Head of caudate nucleus (tissue), 42 donors: ENCODE measurements at regions not wholly inside any gene's neighbourhood (a gene's known extent, or its start where the extent isn't known, plus 50 kb on each side); places are given as distances from the start of the nearest gene placed in this dataset.
A peak's percentile ranks its signal among the peaks of the same experiment; 100 is the strongest.

Experiments used
- DNase-seq, 42 donors: peaks; one replicate each; pipeline versions ENCODE4 v3.0.0 to v3.0.0-alpha.2; 2020 to 2021; ENCODE audit warnings: mixed read lengths in 7 of 42
- intact Hi-C: fragments of 100-400 bp; cut with DNase I; formaldehyde crosslinking; loops from one replicate; pipeline ENCODE4 v1.15.0; 2022

DNA sequence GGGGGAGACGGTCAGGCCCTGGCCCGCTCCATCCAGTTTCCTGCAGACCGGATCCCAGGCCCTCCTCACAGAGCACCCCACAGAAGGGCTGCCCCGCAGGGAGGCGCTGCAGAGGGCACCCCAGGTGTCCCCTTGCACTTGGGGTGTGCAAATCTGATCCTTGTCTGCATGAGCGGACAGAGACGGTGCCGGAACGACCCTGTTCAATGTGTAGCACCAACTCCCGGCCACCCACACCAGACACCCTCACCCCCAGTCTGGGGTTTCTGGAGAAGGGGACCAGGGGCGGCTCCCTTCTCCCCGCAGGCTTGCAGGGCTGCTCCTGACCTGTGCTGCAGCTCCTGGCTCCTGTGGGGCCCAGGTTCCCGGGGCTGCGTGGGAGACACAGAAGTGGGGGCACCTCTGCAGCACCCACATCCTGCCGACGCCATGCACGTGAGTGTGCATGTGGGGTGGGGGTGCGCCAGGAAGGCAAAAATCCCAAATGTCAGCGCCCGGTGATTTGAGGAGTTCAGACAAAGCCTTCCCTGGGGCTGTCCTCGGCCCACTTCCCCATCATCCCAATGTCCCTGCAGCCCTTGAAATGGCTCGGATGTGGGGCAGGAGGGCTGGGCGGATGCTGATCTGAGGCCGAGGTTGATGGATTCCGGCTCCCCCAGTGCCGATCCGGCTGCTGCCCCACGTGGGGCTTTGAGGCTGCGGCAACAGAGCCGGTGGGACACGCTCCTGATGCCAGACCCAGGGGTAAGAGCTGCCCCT lies 85.3 kb upstream of the BHLHE23 start:
- DNase-seq, result peak in 16 of 42 donors; percentile 1 to 42 (median 16)
- intact Hi-C loops, result no loop called here

DNA sequence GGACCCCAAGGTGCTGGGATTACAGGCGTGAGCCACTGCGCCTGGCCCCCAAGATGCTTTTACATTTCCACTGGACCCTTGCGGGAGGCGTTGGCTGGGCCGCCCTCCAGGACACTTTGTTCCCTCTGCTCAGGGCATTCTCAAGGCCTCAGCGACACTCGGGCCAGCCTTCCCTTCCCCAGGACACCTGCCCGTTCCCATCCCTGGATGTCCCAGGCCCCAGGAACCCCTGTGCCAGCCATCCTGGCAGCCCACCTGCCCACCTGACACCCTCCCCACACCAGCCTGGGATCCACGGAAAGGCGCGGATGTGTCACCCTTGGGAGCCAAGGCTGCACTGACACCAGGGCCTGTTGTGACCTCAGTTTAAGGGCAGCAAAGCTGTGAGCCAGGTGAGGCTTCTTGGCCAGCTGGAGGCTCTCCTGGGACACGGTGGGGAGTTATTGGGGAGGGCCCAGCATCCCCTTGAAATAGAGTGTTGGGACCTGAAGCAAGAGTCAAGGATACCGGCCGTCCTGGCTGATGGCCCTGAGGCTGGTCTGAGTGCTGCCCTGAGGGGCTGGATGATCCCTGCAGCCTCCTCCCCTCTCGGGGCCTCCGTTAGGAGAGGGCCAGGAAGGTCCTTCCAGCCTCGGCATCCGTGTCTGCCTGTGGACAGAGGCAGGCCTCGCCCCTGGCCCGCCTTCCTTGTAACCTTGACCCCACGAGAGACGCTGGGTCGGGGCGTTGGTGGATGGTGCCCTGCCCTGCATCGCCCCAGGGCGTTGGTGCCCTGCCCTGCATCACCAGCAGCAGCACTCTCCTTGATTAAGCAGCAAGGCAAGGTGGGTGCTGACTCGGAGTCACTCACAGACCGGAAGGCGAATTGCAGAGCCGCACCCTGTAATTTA lies 84.2 kb upstream of the BHLHE23 start:
- intact Hi-C loops, result no loop called here
- peak in 13 of 42 donors; percentile 1 to 38 (median 11) for DNase-seq

DNA sequence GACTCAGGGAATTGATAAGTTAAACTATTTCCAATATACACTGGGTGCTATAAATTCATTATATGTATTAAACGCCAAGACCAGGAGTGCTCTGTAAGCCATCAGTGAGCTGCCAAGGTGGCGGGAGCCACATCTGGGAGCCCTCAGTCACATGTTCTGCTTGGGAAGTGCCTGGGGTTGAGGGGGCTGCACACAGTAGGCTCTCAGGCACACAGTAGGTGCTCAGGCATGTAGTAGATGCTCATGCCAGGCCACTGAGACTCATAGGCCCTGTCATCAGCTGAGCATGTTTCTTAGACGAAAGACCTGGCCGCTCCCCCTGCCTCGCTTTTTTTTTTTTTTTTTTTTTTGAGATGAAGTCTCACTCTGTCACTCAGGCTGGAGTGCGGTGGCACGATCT lies 83.3 kb upstream of the BHLHE23 start:
- DNase-seq, result peak in 3 of 42 donors; percentile 1 to 3 (median 2)
- intact Hi-C loops, result no loop called here

DNA sequence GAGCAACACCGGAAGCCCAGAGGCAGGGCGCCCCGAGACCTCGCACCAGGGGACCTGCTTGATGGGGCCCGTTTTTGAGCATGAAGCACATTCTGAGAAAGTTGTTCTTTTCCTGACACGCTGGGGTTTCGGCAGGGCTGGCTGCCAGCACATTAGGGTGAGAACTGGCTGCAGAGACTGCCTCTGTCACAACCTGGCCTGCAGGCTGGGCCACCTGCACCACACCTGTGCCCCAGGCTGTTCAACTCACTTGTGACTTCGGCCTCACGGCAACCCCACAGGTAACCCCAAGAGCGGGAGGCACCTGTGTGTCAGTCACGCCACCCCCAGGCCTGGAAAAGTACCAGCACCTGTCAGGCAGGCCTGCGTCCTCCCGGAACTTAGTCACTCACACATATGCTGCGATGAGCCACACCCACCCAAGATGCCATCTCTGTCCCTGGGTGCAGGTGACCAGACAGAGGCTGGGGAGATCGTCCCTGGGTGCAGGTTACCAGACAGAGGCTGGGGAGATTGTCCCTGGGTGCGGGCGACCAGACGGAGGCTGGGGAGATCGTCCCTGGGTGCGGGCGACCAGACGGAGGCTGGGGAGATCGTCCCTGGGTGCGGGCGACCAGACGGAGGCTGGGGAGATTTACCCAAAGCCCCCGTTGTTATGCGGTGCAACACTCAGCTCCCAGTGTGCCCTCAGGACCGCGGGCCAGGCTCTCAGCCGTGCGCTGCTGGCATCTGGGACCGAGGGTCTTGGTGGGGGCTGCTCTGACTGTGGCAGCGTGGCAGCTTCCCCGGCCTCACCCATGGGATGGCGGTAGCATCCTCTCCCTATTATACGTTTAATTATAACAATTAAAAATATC lies 82.5 kb upstream of the BHLHE23 start:
- DNase-seq, result peak in 20 of 42 donors; percentile 7 to 58 (median 28)
- intact Hi-C loops, result no loop called here

DNA sequence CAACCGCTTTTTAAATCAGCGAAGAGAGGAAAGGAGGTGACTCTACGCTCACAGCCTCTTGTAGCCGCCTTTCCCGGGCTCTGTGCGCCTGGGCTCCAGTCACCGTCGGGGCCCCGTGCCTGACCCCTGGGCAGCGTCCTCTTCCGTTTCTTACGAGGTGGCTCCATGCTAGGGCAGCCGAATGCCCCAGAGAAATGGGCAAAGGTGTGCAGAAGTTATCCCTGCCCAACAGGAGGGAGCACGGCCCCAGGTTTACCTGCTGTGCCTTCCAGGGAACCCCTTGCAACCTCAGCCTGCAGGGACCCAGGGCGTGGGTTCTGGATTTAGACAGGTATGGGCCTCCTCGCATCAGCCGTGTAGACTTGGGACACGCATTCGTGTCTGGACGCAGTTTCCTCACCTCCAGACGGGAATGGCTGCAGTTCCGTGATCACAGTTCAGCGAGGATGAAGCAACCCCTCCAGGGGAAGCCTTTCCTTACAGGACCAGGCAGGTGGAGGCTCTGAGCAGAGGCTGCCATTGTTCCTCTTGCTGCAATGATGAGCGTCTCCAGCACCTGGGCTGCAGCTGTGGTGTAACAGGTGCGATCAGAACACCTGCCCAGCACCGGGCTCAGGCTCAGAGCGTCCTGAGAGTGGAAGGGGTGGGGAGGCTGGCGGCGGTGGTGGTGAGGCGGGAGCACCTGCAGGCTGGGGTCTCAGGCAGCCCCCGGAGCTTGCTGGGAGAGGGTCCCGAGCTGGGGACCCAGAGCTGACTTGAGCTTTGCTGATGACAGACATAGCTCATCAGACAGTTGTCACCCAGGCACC lies 81.3 kb upstream of the BHLHE23 start:
- intact Hi-C loops, result no loop called here
- peak in 11 of 42 donors; percentile 1 to 29 (median 10) for DNase-seq

DNA sequence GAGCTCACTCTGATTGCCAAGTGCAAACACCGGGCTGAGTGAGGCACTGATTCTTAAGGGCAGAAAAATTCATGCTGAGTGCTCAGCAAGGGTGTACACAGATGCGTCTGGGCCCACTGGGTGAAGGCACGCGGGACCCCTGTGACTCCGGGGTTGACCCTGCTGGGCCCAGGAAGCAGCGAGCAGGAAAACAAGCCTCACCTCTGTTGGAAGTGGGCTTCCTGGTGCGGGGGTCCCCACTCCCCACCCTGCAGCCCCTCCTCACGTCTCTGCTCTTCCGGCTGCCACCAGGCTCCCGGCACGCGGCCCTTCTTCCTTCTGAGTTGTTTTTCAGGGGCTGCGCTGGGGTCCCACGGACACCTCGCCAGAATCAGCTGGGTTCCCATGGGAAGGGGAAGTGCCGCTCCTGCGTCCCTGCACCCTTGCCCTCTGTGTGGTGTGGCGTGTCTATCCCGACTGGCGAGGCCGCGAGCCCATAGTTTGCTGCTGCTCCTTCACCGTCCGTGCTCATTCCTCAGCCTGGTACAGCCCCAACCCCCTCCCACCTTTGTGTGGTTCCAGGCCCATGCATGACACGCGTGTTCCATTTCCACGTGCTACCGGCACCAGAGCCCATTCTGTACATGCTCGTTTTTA lies 80.6 kb upstream of the BHLHE23 start:
- intact Hi-C loops, result no loop called here
- peak in 13 of 42 donors; percentile 1 to 28 (median 9) for DNase-seq

DNA sequence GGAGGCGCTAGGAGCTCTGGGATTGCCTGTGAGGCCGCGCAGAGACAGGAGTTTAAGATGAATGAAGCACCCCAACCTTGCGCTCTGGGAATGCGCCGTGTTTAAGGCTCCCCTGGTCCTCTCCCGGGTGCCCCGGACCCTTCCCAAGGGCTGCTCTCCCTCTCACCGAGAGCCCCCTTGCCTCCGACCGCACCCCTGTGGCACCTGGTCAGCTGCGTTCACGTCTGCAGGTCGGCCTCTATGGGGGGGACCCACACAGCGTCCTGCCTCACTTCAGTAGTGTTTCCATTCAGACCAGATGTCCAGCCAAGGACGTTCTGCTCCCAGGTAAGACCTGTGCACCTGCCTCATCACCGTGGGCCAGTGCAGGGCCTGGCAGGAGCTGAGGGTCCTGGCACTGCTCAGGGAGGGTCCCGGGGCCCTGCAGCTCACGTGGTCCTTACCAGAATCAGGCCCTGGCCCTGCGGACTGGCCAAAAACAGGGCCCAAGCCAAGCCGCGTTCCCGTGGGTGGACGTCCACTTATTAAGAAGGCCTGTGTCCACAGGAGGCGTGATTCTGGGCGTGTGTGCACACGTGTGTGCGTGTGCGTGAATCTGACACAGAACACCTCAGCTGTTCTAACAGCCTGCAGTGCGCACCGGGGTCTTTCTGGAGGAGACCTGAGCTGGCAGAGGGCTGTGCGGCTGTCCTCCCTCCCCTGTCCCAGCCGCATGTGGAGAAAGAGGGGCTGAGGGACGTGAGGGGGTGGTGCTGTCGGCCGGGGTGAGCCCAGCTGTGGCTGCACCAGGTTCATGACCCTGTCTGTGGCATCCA lies 79.9 kb upstream of the BHLHE23 start:
- intact Hi-C loops, result no loop called here

GRCh38 chr20:63085151-63085861 lies 78.5 kb upstream of the BHLHE23 start:
- intact Hi-C loops, result no loop called here
- peak in 7 of 42 donors; percentile 5 to 39 (median 9) for DNase-seq

More for the DNA sequence above, 79.9 kb upstream of the BHLHE23 start:
- DNase-seq, result peak in 10 of 42 donors; percentile 2 to 36 (median 10)

DNA sequence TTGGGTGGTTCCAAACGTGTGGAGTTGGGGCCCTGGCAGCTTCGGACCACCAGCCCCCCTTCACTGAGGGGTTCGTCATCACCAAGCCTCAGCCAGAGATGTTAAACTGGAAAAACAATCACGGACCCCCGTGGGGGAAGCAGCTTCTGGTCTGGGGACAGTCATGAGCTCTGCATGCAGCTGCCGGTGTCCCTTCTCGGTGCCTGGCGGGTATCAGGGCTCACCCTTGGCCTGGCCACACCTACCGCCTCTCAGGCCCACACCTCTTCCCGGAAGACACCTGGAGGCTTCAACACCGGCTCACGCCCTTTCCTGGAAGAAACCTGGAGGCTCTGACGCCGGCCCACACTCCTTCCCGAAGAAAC lies 77.8 kb upstream of the BHLHE23 start:
- intact Hi-C loops, result no loop called here

DNA sequence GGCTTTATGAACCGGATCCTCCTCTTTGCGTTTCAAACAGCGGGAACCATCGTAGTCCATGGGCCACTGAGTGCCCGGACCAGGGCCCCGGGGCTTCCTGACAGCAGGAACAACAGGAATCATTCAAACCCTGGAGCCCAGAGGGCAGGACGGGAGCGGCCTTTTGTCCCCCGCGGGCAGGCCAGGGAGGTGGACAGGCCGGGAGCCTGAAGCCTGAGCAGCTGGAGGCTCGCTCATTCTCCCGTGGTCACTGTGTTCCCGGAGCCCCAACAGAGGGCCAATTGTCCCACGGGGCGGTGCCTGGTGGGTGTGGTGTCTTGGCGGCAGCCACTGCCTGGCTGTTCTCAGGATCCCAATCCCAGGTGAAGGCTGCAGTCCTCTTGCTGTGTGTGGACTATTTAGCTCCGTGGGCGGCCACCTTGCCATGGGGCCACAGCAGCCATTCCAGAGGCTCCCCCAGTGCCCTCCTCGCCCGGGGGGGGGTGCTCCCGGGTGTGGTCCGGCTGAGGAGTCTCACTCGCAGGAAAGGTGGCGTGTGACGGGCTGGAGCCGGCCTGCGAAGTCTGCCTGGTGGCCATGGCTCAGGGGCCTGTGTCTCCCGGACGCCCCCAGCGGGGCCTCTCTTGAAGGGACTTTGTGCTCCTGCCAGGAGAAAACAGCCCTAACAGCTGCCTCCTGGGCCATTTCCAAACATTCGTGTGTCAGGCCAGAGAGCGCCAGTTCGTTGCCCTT lies 77.2 kb upstream of the BHLHE23 start:
- intact Hi-C loops, result no loop called here
- DNase-seq, result peak in 10 of 42 donors; percentile 17 to 59 (median 35)

More for the DNA sequence above, 77.8 kb upstream of the BHLHE23 start:
- DNase-seq, result peak in 4 of 42 donors; percentile 4 to 39 (median 9)

DNA sequence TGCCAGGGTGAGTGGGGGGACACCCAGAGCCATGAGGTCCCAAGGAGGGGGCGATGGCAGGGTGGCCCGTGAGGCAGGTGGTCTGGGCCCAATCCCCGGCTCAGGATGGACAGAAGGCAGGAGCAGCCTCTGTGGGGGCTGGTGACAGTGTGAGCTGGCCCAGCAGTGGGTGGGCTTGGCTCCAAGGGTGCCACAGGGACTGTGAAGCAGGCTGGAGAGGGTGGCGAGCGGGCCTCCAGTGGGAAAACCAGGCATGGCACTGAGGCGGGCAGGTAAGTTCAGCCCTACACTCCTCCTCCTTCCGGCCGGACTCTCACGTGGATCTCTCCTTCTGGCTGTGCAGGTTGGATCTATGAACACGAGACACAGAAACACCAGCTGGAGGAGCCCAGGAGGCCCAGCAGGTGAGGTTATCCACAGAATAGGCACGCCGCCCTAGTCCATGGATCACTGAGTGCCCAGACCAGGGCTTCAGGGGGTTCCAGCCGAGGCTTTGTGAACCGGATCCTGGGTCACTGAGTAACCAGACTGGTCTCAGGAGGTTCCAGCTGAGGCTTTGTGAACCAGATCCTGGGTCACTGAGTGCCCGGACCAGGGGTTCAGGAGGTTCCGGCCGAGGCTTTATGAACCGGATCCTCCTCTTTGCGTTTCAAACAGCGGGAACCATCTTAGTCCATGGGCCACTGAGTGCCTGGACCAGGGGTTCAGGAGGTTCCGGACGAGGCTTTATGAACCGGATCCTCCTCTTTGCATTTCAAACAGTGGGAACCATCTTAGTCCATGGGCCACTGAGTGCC lies 76.4 kb upstream of the BHLHE23 start:
- intact Hi-C loops, result no loop called here
- no peak for DNase-seq

GRCh38 chr20:63082308-63082938 lies 75.7 kb upstream of the BHLHE23 start:
- peak in 10 of 42 donors; percentile 24 to 60 (median 46) for DNase-seq
- intact Hi-C loops, result no loop called here

DNA sequence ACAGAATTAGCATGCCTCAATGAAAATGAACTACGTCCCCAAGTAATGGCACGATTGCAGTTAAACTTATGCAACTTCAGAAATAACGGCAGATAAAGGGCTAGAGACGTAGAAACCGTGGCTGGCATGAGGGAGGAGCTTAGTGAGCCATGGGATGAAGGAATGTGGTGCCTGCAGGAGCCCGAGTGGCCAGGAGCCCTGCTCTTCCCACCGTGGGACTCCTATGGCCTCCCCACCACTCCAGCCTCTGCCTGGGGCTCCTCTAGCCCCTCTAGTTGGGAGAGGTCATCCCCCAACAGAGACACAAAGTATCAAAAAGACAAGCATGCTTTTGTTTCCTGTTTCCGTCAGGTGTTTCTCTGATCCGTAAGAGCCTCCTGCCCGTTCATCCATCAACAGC lies 75.1 kb upstream of the BHLHE23 start:
- no peak for DNase-seq

GRCh38 chr20:63081351-63081750 lies 74.6 kb upstream of the BHLHE23 start:
- peak in 1 of 42 donors; percentile 1 for DNase-seq
- intact Hi-C loops, result no loop called here

More for the DNA sequence above, 75.1 kb upstream of the BHLHE23 start:
- intact Hi-C loops, result no loop called here
